ENCODE measurements at regions not wholly inside any gene's neighbourhood (a gene's known extent, or its start where the extent isn't known, plus 50 kb on each side); places are given as distances from the start of the nearest gene placed in this dataset.
A peak's percentile ranks its signal among the peaks of the same experiment; 100 is the strongest.

- Histone ChIP-seq H3K4ac (ENCODE audit: low read depth, low read length) (no peak overlapping the region), H2BK5ac (ENCODE audit: low read depth, low read length, poor library complexity, severe bottlenecking) (no peak overlapping the region), H4K5ac (ENCODE audit: low read depth, low read length) (no peak overlapping the region), H2AK5ac (ENCODE audit: low read depth, low read length) (peak overlapping the region; percentile 54), H2BK20ac (ENCODE audit: low read depth, low read length) (no peak overlapping the region), H3K36me3 (ENCODE audit: control insufficient read depth, insufficient read depth, low read length) (no peaks in the 10 kb centered on the region), H2AK9ac (replicated peaks; ENCODE audit: low read depth, low read length, poor library complexity) (no peak overlapping the region), H3K23ac (ENCODE audit: low read depth, low read length) (no peak overlapping the region), H4K20me1 (ENCODE audit: insufficient read depth, low read length) (no peaks in the 10 kb centered on the region), H3K4me3 (ENCODE audit: insufficient read depth, low read depth, low read length) (no peak overlapping the region), H4K8ac (ENCODE audit: low read depth in 2 of 2, low read length in 2 of 2) (no peak overlapping the region), H3K14ac (replicated peaks; ENCODE audit: low read depth, low read length) (no peak overlapping the region), H3K9ac (ENCODE audit: low read depth, low read length) (no peak overlapping the region), H2BK15ac (ENCODE audit: low read depth, low read length) (0 out of 3 replicates have a peak overlapping the region, but pooled peaks have one; percentile 26), H3K9me3 (ENCODE audit: control insufficient read depth, insufficient read depth, low read length) (no peaks in the 10 kb centered on the region), H3K18ac (ENCODE audit: low read depth, low read length) (no peak overlapping the region), H4K91ac (ENCODE audit: insufficient read depth, low read depth, low read length) (no peak overlapping the region), H3K9me1 (ENCODE audit: insufficient read depth, low read length) (peaks cover 10% of the 10 kb centered on the region), H3K4me2 (ENCODE audit: low read depth, low read length) (no peak overlapping the region), H3K79me1 (ENCODE audit: low read depth in 1 of 2, low read length in 2 of 2) (no peaks in the 10 kb centered on the region), H3K27me3 (ENCODE audit: control insufficient read depth, insufficient read depth, low read length) (no peaks in the 10 kb centered on the region), H3K56ac (ENCODE audit: extremely low read depth, insufficient read depth, low read length) (no peak overlapping the region), H2BK120ac (ENCODE audit: low read depth, low read length) (no peak overlapping the region), H3K4me1 (ENCODE audit: control insufficient read depth, insufficient read depth, low read length) (peaks cover 13% of the 10 kb centered on the region), H2AFZ (replicated peaks; ENCODE audit: low read length, poor library complexity) (no peak overlapping the region), H3K27ac (ENCODE audit: insufficient read depth, low read length) (no peak overlapping the region)
- intact Hi-C loops (cut with micrococcal nuclease) (loop anchor here (5.0 kb wide), 1 partner anchor 42 kb away; no protein-coding TSS in a partner anchor), in situ Hi-C loops (cut with MboI; ENCODE audit: low sequenced_read_pairs) (no loop called here), dilution Hi-C loops (cut with HindIII; ENCODE audit: low sequenced_read_pairs, unreplicated experiment) (no loop called here)
- CTCF ChIA-PET, result no interaction called here
- no CpG with 5 or more reads among the region's 1 CpG for WGBS, 2 experiments (ENCODE audit: extremely low coverage in 2 of 2, insufficient read length in 1 of 2)
- ATAC-seq (ENCODE audit: low read depth) (no peak), DNase-seq (no peak)
- TF ChIP-seq FOS (IDR thresholded peaks at IDR 0.05; ENCODE audit: low read depth, low read length), result no peak
- no peak for TF ChIP-seq CEBPB (IDR thresholded peaks at IDR 0.05; ENCODE audit: low read depth, low read length)
- TF ChIP-seq, protein P1, sequence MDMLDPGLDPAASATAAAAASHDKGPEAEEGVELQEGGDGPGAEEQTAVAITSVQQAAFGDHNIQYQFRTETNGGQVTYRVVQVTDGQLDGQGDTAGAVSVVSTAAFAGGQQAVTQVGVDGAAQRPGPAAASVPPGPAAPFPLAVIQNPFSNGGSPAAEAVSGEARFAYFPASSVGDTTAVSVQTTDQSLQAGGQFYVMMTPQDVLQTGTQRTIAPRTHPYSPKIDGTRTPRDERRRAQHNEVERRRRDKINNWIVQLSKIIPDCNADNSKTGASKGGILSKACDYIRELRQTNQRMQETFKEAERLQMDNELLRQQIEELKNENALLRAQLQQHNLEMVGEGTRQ (IDR thresholded peaks at IDR 0.05; ENCODE audit: low read depth, low read length), result no peak
- TF ChIP-seq NFE2L2 (IDR thresholded peaks at IDR 0.05; ENCODE audit: low read depth, low read length), result no peak
- TF ChIP-seq, protein P2, sequence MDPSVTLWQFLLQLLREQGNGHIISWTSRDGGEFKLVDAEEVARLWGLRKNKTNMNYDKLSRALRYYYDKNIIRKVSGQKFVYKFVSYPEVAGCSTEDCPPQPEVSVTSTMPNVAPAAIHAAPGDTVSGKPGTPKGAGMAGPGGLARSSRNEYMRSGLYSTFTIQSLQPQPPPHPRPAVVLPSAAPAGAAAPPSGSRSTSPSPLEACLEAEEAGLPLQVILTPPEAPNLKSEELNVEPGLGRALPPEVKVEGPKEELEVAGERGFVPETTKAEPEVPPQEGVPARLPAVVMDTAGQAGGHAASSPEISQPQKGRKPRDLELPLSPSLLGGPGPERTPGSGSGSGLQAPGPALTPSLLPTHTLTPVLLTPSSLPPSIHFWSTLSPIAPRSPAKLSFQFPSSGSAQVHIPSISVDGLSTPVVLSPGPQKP (IDR thresholded peaks at IDR 0.05; ENCODE audit: borderline replicate concordance, low read depth, low read length), result no peak
- TF ChIP-seq RCOR1 (IDR thresholded peaks at IDR 0.05; ENCODE audit: insufficient replicate concordance, low read length), result no peak
- no peak for TF ChIP-seq BHLHE40 (IDR thresholded peaks at IDR 0.05; ENCODE audit: low read depth, low read length)
- POLR2A ChIA-PET (ENCODE audit: unreplicated experiment), result no interaction called here
- no TSS peak for BruUV-seq (replicated peaks)
Measured at GRCh38 chr2:207224381-207224780, 58.6 kb upstream of the KLF7 start.

Data from IMR-90 (cell line).